HG02642 (cell line): ENCODE measurements at regions not wholly inside any gene's neighbourhood (a gene's known extent, or its start where the extent isn't known, plus 50 kb on each side); places are given as distances from the start of the nearest gene placed in this dataset.
A peak's percentile ranks its signal among the peaks of the same experiment; 100 is the strongest.

Experiments used
- ATAC-seq: cut with Tn5 transposase; IDR thresholded peaks from one replicate; pipeline ENCODE4 v1.9.1; 2021; ENCODE audit warnings: mild to moderate bottlenecking; ENCODE audit not compliant: unreplicated experiment, poor library complexity

- no peak for ATAC-seq
Observed at GRCh38 chr5:125185740-125186139, 439.3 kb upstream of the ZNF608 start.

DNA sequence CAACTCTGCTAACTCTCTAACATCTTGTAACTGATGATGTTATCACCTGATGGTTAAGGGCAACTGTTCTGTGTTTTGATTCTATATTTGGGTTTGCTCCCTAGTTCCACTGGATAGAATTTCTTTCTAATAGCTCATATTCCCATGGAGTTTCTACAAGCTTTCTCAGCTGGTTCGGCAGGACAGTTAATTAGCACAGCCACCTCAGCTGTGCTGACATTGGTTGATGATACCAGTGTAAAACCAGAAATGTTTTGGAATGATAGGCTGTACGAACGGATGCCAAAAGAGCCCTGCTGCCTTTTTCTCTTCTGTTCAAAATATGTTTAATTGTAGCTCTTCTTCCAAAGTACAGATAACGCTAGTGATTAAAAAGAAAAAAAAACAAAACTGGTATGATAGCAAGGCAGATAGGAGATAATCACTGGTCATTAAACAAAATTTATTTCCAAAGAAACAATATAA, 440.5 kb upstream of the ZNF608 start:
- ATAC-seq, result no peak

DNA sequence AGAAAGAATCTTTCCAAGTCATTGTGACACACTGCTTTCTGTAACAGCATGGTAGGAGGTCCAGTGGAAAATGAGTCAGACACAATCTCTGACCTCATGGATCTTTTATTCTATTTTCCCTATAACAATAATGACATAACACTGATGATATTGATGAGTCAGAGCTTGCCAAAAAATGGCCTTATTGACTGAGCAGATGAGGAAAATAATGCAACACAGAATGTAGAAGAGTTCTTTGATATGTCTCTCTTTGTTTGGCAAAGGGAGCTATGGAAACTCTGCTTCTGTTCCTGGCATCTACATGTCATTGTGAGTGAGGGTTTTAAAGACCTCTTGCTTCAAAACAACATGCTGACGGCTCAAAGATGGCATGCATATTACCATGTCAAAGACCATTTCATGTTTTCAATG, 443.1 kb upstream of the ZNF608 start:
- no peak for ATAC-seq

DNA sequence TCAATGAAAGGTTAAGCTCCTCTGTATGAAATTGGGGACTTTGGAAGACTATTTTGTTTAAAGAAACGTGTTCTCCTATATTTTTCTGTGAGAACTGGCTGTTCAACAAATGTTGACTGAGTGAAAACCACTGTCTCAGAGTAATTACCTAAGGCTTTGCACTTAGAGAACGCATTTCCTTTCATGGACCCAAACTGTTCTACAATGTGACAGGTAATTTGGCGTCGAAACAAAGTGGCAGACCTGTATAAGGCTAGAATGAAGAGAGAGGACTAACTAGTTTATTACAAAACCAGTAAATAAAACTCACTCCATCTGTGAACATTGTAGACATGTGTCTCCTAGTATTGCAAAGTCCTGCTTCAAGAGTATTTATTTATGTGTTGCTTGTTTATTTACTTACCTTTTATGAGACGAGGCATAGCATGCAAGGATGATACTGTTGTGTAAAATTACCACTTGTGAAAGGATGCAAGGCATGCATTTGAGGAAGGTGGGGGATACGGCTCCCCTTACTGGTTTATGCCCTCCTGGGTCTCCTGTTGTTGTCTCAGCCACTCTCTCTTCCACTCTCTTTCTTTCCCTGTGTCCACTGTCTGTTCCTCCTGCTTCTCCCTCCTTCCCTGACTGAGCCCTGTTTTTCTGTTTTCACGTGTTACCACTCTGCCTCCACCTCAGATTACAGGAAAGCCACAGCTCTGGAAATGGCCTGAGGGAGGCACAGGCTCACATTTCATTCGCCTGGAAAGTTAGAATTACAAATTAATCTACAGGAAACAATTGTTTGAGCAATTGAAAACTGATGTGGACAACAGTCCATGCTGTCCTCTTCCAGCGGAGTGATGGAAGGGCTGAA, 444.0 kb upstream of the ZNF608 start:
- no peak for ATAC-seq

GRCh38 chr5:125194883-125195282, 448.4 kb upstream of the ZNF608 start:
- no peak for ATAC-seq

GRCh38 chr5:125196481-125197111, 450.2 kb upstream of the ZNF608 start:
- no peak for ATAC-seq

DNA sequence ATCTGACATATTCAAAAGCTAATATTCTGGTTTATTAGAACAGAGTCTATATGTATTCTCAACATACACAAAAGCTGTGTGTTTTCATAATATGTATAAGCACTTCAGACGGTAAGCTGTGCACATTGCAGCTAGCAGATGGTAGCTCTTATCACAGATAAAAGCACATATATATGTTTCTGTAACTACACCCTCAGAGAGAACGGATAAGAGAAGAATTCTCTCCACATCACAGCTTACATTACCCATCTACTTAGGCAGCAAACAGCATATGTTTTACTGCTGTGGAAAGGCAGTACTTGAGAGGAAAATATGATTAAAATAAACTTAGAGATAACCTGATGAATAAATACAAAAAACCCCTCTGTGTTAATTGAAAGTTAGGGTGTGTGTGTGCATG, 450.9 kb upstream of the ZNF608 start:
- ATAC-seq, result no peak

GRCh38 chr5:125198270-125198974, 452.0 kb upstream of the ZNF608 start:
- no peak for ATAC-seq

DNA sequence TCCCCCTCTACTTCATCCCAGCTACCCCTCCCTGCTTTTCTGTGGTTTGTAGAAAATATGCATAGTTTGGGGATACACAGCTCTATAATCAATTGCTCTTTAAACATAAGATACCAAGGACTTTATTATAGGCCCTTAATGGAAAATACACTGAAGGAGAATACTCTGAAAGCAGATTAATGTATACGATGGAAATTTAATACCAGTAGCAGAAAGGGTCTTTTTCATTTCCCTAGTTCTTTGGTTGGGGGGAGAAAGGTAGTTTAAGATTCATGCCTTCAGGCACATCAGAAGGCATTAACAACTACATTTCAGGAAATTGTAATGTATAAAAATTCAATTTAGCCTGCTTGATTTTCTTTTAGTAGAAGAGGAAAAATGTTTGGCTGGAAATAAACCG, 452.9 kb upstream of the ZNF608 start:
- no peak for ATAC-seq

DNA sequence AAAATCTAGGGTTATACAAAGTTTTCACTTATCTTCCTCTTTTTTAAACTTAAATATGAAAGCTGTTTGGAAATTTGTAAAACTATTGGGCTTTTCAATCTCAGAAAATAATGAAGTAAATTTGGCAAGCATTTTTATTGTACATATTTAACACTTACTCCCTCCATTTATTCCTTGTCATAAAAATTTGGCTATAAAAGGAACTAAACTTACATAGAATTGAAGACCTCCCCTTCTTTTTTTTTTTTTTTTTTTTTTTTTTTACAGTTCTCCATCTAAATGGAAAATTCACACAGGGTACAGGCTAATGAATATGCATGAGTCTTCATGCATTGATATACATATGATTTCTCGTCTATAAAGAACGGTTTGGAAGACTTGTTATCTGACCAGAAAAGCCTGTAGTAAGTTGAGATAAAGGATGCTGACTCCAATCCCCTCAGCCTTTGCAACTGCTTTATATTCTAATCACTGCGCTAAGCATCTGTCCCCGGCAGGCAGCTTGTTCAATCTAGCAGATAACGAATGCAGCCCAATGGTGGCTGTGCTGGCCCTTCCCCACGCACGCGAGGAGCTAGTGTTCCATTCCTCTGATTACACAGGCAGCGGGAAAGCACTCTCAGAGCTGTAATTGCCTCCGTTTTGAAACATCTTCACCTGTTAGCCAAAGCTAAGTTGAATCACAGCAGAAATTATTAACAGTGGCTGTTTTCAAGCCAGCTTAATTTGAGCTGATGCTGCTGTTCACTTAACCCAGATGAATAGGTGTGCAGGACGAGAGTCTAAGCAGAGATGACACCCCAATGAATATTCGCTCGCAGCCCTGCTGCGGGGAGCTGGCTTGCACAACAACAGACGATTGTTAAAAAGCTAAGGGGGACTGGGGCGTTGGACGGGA, 453.8 kb upstream of the ZNF608 start:
- ATAC-seq, result peak; percentile 60

DNA sequence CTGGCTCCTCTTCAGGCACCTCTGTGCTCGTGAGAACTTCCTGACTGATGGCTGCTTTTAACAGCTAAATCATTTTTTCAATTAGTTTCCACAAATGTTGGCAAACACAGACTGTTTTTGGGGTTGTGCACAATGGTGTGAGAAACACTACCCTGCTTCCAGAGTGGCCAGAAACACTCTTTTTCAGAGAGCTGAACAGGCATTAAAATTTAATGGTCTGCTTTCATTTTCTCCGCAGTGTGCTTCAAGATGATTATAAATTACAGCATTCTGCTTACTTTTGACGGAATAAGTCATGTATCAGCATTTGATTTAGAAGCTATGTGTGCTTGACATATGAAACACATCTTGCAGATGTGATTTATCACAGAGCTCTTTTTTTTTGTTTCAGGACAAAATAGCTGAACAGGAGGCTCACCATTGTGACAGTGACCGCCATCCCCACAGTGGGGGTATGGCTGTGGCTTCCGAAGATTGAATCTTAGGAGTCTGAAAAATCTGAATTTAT, 454.5 kb upstream of the ZNF608 start:
- ATAC-seq, result peak; percentile 14

- ATAC-seq, result no peak
Observed at GRCh38 chr5:125201446-125202052, 455.1 kb upstream of the ZNF608 start.

- ATAC-seq, result no peak
Observed at GRCh38 chr5:125202353-125202752, 455.9 kb upstream of the ZNF608 start.

DNA sequence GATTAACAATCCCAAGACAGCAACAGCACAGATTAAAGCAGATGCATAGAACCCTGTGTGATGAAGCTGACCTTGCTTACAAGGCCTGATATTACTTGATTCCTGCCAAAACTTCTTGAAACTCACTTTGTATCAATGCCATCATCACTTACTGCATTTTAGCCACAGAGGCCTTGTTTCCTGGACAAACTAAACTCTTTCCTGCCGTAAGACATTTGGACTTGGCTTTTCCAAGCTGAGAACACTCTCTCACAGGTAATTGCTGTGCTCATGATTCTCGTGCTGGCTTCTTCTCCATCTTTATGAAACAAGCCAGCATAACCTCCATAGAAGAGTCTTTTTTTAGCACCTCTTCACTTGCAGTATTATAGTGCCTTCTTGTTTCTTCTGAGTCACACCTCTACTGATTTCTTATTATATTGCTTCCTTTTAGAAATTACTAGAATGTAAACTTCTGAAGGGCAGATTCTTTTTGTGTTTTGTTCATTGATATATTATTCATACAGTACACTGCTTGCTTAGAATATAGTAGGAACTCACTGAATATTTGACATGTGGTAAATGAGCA, 456.5 kb upstream of the ZNF608 start:
- ATAC-seq, result no peak

DNA sequence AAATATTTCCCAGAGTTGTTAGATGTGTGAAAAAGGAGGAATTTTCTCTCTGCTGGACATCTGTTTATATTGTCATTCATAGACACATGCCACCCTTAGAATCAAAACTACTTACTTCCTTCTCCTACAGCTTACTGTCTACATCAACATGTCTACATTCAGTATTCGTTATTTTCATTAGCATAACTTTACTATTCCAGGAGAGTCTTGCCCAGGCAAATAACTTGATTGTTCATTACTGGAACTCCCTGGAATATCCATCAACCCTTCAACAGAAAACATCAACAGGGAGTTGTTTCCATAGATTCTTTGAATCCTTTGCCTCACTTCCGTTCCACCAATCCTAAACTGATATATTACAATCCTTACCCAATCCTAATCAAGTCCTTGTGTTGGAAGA, 457.5 kb upstream of the ZNF608 start:
- no peak for ATAC-seq

GRCh38 chr5:125205601-125206225, 459.3 kb upstream of the ZNF608 start:
- no peak for ATAC-seq

DNA sequence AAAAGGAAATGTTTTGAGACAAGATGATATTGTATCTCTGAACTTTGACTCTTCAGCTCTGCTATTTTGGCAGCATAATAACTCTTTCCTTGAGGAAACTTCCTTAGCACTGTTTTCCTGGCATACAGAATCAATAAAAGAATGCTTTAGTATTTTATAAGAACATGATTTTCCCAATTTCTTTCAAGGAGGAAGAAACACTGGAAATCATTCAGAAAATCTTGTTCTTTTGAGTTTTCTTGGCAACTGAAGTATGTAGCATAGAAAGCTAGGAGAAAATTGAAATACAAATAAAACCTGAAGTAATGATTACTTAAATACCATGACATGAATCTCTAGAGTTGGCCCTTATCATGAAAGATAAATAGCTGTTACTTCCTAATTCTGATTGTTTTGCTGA, 461.4 kb upstream of the ZNF608 start:
- ATAC-seq, result no peak

GRCh38 chr5:125209650-125210049, 463.2 kb upstream of the ZNF608 start:
- no peak for ATAC-seq
